PC-3 (cell line): ENCODE measurements at regions not wholly inside any gene's neighbourhood (a gene's known extent, or its start where the extent isn't known, plus 50 kb on each side); places are given as distances from the start of the nearest gene placed in this dataset.

Source experiments
- CTCF ChIP-seq: fragments of 300-600 bp; sonication (generic); conservative IDR thresholded peaks from 2 replicates; pipeline ENCODE4 v1.5.1; 2017; ENCODE audit warnings: antibody characterized with exemption, low read depth, mild to moderate bottlenecking, low read length
- EZH2phosphoT487 ChIP-seq: fragments of 300-600 bp; sonication (generic); IDR thresholded peaks from 2 replicates; pipeline ENCODE4 v1.6.1; 2018; ENCODE audit warnings: mild to moderate bottlenecking, antibody characterized with exemption, low read length, borderline replicate concordance

- TF ChIP-seq CTCF (no peak), EZH2phosphoT487 (no peak)
Observed at GRCh38 chr6:81557811-81558210, 194.7 kb downstream of the TENT5A start.
